HepG2 (cell line): ENCODE measurements at regions not wholly inside any gene's neighbourhood (a gene's known extent, or its start where the extent isn't known, plus 50 kb on each side); places are given as distances from the start of the nearest gene placed in this dataset.

Source experiments
- ATF6 ChIP-seq: sonication (generic); formaldehyde crosslinking; conservative IDR thresholded peaks from 2 replicates; pipeline ENCODE4 v1.4.0; 2020; ENCODE audit warnings: missing genetic modification reagents
- CENPT ChIP-seq: sonication (generic); formaldehyde crosslinking; IDR thresholded peaks from 2 replicates; pipeline ENCODE4 v1.8.0; 2022; ENCODE audit warnings: low read depth, mild to moderate bottlenecking, moderate library complexity, missing genetic modification reagents
- FOXM1 ChIP-seq: sonication (generic); formaldehyde crosslinking; IDR thresholded peaks from 2 replicates; pipeline ENCODE4 v1.5.0; 2020; ENCODE audit warnings: missing genetic modification reagents
- HNRNPH1 ChIP-seq: fragments of 200-400 bp; formaldehyde crosslinking; optimal IDR thresholded peaks from 2 replicates; pipeline ENCODE3; 2017; ENCODE audit warnings: mild to moderate bottlenecking, low read depth, low read length
- HOXA3 ChIP-seq: sonication (generic); formaldehyde crosslinking; IDR thresholded peaks from 2 replicates; pipeline ENCODE4 v1.5.0; 2020; ENCODE audit warnings: missing genetic modification reagents
- KDM1A ChIP-seq: IDR thresholded peaks from 2 replicates; pipeline ENCODE4 v1.6.1; 2016; ENCODE audit warnings: missing compliant biosample characterization
- MAFF ChIP-seq: IDR thresholded peaks from 2 replicates; pipeline ENCODE4 v1.6.1; 2011; ENCODE audit warnings: low read depth, low read length, improper control_type of control experiment
- MLX ChIP-seq: IDR thresholded peaks from 2 replicates; pipeline ENCODE4 v1.6.1; 2016
- MXD4 ChIP-seq: IDR thresholded peaks from 2 replicates; pipeline ENCODE4 v1.6.1; 2016; ENCODE audit warnings: mild to moderate bottlenecking, missing biosample characterization, missing genetic modification reagents
- MYPOP ChIP-seq: sonication (generic); formaldehyde crosslinking; IDR thresholded peaks from 2 replicates; pipeline ENCODE4 v1.8.1; 2023; ENCODE audit warnings: mild to moderate bottlenecking, moderate library complexity, missing genetic modification reagents
- NFKBIZ ChIP-seq: IDR thresholded peaks from 2 replicates; pipeline ENCODE4 v1.6.1; 2018; ENCODE audit warnings: missing genetic modification reagents, missing compliant biosample characterization
- PAF1 ChIP-seq: IDR thresholded peaks from 2 replicates; pipeline ENCODE4 v1.6.1; 2016; ENCODE audit warnings: missing genetic modification reagents, missing compliant biosample characterization
- PPARG ChIP-seq: conservative IDR thresholded peaks from 2 replicates; pipeline ENCODE4 v1.6.1; 2016; ENCODE audit warnings: missing biosample characterization, missing genetic modification reagents
- SAP130 ChIP-seq: IDR thresholded peaks from 2 replicates; pipeline ENCODE4 v1.6.1; 2016; ENCODE audit warnings: low read depth
- SPEN ChIP-seq: sonication (generic); formaldehyde crosslinking; IDR thresholded peaks from 2 replicates; pipeline ENCODE4 v1.5.1; 2020; ENCODE audit warnings: low read depth, mild to moderate bottlenecking, missing genetic modification reagents
- TBP ChIP-seq: sonication (generic); formaldehyde crosslinking; IDR thresholded peaks from 2 replicates; pipeline ENCODE4 v1.5.0; 2020; ENCODE audit warnings: missing genetic modification reagents
- TEAD2 ChIP-seq: sonication (generic); formaldehyde crosslinking; IDR thresholded peaks from 2 replicates; pipeline ENCODE4 v1.9.0; 2021; ENCODE audit warnings: missing genetic modification reagents
- ZNF350 ChIP-seq: sonication (generic); formaldehyde crosslinking; IDR thresholded peaks from 2 replicates; pipeline ENCODE4 v1.4.0; 2020; ENCODE audit warnings: mild to moderate bottlenecking, low read depth, missing genetic modification reagents, borderline replicate concordance
- ZNF776 ChIP-seq: sonication (generic); formaldehyde crosslinking; IDR thresholded peaks from 2 replicates; pipeline ENCODE4 v1.4.0; 2020; ENCODE audit warnings: mild to moderate bottlenecking, missing genetic modification reagents
- TF ChIP-seq, protein P1 (sequence below): IDR thresholded peaks from 2 replicates; pipeline ENCODE4 v1.6.1; 2018; ENCODE audit warnings: missing genetic modification reagents
- TF ChIP-seq, protein P2 (sequence below): sonication (generic); formaldehyde crosslinking; IDR thresholded peaks from 2 replicates; pipeline ENCODE4 v1.8.0; 2022; ENCODE audit warnings: mild to moderate bottlenecking, missing genetic modification reagents, moderate library complexity
- TF ChIP-seq, protein P3 (sequence below): sonication (generic); formaldehyde crosslinking; IDR thresholded peaks from 2 replicates; pipeline ENCODE4 v1.4.0; 2020; ENCODE audit warnings: missing genetic modification reagents

GRCh38 chr20:53878262-53879047, 191.9 kb downstream of the BCAS1 start (continued):
- TF ChIP-seq, protein P1, sequence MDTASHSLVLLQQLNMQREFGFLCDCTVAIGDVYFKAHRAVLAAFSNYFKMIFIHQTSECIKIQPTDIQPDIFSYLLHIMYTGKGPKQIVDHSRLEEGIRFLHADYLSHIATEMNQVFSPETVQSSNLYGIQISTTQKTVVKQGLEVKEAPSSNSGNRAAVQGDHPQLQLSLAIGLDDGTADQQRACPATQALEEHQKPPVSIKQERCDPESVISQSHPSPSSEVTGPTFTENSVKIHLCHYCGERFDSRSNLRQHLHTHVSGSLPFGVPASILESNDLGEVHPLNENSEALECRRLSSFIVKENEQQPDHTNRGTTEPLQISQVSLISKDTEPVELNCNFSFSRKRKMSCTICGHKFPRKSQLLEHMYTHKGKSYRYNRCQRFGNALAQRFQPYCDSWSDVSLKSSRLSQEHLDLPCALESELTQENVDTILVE (CRISPR knock-in tag), result no peak
- TF ChIP-seq PAF1 (CRISPR knock-in tag), result no peak
- TF ChIP-seq SPEN, result no peak
- peak; percentile 24; the same call in 1 of the 2 replicates for TF ChIP-seq MYPOP (CRISPR knock-in tag)
- TF ChIP-seq FOXM1 (CRISPR knock-in tag), result no peak
- TF ChIP-seq, protein P2, sequence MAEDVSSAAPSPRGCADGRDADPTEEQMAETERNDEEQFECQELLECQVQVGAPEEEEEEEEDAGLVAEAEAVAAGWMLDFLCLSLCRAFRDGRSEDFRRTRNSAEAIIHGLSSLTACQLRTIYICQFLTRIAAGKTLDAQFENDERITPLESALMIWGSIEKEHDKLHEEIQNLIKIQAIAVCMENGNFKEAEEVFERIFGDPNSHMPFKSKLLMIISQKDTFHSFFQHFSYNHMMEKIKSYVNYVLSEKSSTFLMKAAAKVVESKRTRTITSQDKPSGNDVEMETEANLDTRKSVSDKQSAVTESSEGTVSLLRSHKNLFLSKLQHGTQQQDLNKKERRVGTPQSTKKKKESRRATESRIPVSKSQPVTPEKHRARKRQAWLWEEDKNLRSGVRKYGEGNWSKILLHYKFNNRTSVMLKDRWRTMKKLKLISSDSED (CRISPR knock-in tag), result no peak
- TF ChIP-seq TBP (CRISPR knock-in tag), result no peak
- no peak for TF ChIP-seq PPARG
- peak; percentile 39 for TF ChIP-seq SAP130 (CRISPR knock-in tag)
- TF ChIP-seq MXD4 (CRISPR knock-in tag), result no peak
- TF ChIP-seq ATF6 (CRISPR knock-in tag), result no peak
- no peak for TF ChIP-seq NFKBIZ
- TF ChIP-seq KDM1A (CRISPR knock-in tag), result no peak
- no peak for TF ChIP-seq ZNF350 (CRISPR knock-in tag)
- TF ChIP-seq TEAD2, result no peak
- TF ChIP-seq, protein P3, sequence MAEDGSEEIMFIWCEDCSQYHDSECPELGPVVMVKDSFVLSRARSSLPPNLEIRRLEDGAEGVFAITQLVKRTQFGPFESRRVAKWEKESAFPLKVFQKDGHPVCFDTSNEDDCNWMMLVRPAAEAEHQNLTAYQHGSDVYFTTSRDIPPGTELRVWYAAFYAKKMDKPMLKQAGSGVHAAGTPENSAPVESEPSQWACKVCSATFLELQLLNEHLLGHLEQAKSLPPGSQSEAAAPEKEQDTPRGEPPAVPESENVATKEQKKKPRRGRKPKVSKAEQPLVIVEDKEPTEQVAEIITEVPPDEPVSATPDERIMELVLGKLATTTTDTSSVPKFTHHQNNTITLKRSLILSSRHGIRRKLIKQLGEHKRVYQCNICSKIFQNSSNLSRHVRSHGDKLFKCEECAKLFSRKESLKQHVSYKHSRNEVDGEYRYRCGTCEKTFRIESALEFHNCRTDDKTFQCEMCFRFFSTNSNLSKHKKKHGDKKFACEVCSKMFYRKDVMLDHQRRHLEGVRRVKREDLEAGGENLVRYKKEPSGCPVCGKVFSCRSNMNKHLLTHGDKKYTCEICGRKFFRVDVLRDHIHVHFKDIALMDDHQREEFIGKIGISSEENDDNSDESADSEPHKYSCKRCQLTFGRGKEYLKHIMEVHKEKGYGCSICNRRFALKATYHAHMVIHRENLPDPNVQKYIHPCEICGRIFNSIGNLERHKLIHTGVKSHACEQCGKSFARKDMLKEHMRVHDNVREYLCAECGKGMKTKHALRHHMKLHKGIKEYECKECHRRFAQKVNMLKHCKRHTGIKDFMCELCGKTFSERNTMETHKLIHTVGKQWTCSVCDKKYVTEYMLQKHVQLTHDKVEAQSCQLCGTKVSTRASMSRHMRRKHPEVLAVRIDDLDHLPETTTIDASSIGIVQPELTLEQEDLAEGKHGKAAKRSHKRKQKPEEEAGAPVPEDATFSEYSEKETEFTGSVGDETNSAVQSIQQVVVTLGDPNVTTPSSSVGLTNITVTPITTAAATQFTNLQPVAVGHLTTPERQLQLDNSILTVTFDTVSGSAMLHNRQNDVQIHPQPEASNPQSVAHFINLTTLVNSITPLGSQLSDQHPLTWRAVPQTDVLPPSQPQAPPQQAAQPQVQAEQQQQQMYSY, result no peak
- TF ChIP-seq CENPT, result no peak
- no peak for TF ChIP-seq HOXA3
- no peak for TF ChIP-seq HNRNPH1
- TF ChIP-seq ZNF776 (CRISPR knock-in tag), result no peak
- TF ChIP-seq MLX (CRISPR knock-in tag), result no peak
- no peak for TF ChIP-seq MAFF
